Activated CD8-positive, alpha-beta memory T cell treated with anti-CD3 and anti-CD28 coated beads, Interleukin-2, amount 50 U/mL, for 1 hour (primary cell): ENCODE measurements at regions not wholly inside any gene's neighbourhood (a gene's known extent, or its start where the extent isn't known, plus 50 kb on each side); places are given as distances from the start of the nearest gene placed in this dataset.
"Not testable (repeated sequence)": the region's sequence is repeated elsewhere in the genome, so short reads cannot be mapped to it uniquely, and the experiment has no call there.

ENCODE experiments used
- DNase-seq: peaks from one replicate; pipeline ENCODE4 v3.0.0-alpha.2; 2020; ENCODE audit errors: extremely low read depth

- DNase-seq = no peak
These were observed 263.6 kb upstream of the NCAM1 start for GRCh38 chr11:112697391-112698178.

GRCh38 chr11:112705148-112705547, 256.1 kb upstream of the NCAM1 start:
- DNase-seq = no peak

GRCh38 chr11:112706863-112707262, 254.4 kb upstream of the NCAM1 start:
- no peak for DNase-seq

- not testable (repeated sequence) for DNase-seq
These were observed 246.9 kb upstream of the NCAM1 start for GRCh38 chr11:112714340-112714739.

DNA sequence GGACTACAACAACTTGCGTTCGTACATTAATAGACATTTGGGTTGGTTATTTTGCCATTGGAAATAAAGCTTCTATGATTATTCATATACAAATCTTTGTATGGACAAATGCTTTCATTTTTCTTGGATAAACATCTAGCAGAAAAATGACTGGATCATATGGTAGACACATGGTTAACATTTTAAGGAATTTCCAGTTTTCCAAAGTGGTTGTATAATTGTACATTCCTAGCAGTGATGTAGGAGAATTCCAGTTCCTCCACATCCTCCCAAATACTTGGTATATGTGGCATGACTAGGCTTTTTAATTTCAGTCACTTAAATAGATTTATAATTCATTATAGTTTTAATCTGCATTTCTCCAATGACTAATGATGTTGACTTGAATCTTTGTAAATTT, 246.2 kb upstream of the NCAM1 start:
- DNase-seq = no peak

DNA sequence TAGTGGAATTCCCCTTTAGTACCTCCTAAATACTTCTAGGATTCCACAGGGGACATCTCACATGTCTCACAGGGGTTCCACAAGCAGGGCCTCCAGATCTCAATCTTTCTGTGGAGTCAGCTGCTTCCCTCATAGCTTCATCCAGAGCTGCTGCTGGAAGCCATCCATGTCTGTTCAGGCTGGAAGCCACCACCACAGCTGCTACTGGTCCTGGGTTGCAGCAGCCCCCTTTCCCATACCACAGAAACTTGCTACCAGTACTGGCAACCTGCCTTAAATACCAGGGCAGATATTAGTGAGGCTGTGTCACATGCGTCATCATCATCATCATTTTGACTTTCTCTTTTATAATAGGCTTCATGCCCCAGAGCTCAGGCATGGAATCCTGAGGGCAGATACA, 242.7 kb upstream of the NCAM1 start:
- no peak for DNase-seq

DNA sequence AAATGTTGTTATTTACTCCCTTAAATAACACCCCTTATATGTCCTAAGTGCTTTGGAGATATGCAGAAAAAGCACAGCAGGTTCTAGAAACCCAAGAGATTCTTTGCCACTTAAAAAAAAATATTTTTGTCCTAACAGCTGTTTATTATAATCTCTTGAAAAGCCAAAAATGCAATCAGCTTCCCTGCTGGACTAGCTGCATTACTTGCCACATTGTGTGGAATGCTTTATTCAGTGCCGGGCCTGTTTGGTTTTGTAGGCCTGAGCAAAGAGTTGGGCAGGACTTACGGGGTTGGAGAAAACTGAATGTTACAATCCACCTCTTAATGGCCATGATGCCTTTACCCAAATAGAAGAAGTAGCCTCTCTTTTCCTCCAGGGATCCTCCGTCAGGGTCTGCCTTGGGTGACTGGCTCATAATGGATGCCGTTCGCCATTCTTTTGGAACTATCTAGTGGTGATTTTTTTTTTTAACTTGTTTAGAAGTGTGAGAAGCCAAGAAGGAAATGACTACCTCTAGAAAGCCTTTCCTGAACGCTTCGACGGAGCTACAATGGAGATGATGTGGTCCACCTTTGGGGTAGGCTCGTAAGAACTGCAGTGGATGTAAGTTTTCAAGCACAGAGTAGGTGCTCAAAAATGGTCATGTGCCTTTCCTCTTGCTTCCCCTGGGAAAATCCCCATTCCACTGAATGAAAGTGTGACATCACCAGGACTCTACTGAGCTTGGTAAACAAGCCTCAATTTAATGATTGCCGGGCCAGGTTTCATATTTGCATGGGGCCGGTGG, 241.3 kb upstream of the NCAM1 start:
- no peak for DNase-seq

GRCh38 chr11:112722148-112722547, 239.1 kb upstream of the NCAM1 start:
- DNase-seq = no peak

GRCh38 chr11:112722876-112723275, 238.3 kb upstream of the NCAM1 start:
- DNase-seq = no peak

GRCh38 chr11:112723676-112724495, 237.3 kb upstream of the NCAM1 start:
- no peak for DNase-seq

DNA sequence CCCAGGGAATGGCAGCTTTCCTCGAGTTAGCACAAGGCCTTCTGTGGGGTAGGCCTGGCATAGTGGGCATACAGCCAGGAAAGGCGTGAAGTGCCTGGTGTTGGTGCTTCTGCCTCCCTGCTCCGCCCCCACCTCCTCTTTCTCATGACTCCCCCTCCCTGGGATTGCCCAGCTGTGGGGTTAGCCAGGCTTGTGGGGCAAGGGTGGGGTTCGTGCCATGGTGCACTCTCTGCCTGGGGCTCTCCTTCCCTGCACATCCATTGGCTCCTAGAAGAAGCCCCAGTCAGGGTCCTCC, 236.8 kb upstream of the NCAM1 start:
- no peak for DNase-seq

GRCh38 chr11:112725636-112726035, 235.6 kb upstream of the NCAM1 start:
- no peak for DNase-seq

DNA sequence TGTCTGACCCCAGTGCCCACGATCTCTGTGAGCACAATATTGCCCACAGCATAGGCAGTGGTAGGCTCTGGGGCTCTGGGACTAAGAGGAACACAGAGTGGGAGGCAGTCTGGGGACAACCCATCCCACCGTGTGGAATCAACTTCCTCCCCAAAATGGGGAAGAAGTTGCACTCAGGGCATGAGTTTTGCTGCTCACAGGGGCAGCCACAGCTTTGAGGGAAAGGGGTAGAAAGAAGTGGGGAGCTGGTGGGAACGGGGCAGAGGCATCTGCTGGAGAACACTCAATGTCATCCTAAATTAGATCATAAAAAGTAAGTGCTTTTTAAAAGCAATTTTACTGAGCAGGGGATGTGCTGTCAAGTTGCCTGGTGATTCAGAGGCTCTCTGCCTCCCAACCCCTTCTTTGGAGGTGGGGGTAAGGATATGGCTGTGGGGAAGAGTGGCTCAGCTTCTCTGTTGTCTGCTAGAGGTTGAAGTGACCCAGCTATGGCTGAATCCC, 233.8 kb upstream of the NCAM1 start:
- no peak for DNase-seq

DNA sequence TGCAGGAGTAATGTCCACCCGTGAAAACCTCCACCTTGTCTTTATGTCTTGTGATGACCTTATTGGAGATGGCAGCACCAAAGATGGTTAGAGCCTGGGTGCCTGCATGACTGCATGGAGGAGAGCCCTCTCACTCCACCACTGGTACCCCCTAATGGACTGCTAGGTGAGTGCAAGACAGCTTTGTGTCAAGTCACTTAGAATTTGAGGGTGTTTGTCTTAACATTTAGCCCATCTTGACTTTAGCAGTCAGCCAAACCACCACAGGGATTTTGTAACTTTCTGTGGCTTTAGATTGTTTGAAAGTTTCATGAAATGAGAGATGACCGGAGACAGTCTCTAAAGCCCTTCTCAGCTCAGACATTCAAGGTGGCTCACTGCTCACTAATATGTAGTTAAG, 232.9 kb upstream of the NCAM1 start:
- DNase-seq = no peak

GRCh38 chr11:112728716-112729115, 232.5 kb upstream of the NCAM1 start:
- no peak for DNase-seq

DNA sequence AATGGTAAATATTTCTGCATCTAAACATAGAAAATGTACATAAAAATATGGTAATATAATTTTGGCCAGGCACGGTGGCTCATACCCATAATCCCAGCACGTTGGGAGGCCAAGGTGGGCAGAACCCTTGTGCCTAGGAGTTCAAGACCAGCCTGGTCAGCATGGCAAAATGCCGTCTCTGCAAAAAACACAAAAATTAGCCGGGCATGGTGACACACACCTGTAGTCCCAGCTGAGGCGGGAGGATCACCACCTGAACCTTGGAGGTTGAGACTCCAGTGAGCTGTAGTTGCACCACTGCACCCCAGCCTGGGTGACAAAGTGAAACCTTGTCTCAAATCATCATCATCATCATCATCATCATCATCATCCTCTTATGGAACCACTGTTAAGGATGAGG, 230.6 kb upstream of the NCAM1 start:
- DNase-seq = no peak

GRCh38 chr11:112731538-112731937, 229.7 kb upstream of the NCAM1 start:
- no peak for DNase-seq

- no peak for DNase-seq
These were observed 229.2 kb upstream of the NCAM1 start for GRCh38 chr11:112732031-112732430.

DNA sequence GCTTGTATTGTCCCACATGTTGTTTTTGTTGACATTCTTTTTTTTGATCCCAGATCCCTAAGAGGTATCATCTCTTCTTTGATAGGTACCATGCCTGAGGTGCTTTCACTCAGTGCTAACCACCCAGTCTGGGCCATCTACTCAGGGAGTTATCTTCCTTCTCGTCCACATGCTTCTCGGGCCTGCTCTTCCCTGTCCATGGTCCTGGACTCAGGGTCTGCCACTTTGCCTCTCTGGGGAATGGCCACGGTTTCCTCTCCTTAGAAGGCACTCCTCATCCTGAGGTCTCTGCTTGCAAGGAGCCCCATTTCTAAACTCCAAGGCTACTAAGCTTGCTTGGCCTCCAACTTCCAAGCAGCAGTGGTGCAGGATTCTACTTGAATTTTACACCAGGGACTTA, 227.0 kb upstream of the NCAM1 start:
- no peak for DNase-seq

- no peak for DNase-seq
These were observed 225.8 kb upstream of the NCAM1 start for GRCh38 chr11:112735470-112735869.

DNA sequence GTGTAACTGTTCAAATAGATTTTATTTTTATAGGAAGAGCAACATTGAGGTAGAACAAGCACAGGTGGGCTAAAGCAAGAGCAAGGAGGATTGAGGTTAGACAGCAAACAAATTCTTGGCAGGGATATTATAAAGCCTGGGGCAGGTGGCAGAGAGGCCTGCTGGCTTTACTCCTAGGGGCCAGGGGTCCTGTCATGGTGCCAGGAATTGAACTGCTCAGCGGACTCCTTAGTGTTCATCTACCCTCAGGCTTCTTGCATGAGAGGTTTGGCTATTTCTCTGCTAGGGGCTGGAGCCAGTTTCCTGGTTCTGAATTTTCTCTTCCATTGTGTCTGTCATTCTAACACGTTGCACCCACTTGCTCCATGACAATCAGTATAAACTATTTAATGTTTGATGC, 217.2 kb upstream of the NCAM1 start:
- DNase-seq = no peak

GRCh38 chr11:112745973-112746372, 215.2 kb upstream of the NCAM1 start:
- DNase-seq = no peak
